Activated T-helper 17 cell treated with anti-CD3 and anti-CD28 coated beads, Interleukin-2, amount 50 U/mL, for 72 hours (primary cell): ENCODE measurements at regions not wholly inside any gene's neighbourhood (a gene's known extent, or its start where the extent isn't known, plus 50 kb on each side); places are given as distances from the start of the nearest gene placed in this dataset.

Experiments
- ATAC-seq: fragments of 150-1000 bp; cut with Tn5 transposase; replicated peaks from 2 replicates; pipeline ENCODE4 v1.10.0; 2021; ENCODE audit warnings: mild to moderate bottlenecking, moderate library complexity
- H3K27ac Mint-ChIP-seq: one replicate; pipeline ENCODE4 v1.8.0; 2022; ENCODE audit warnings: mixed read lengths
- H3K27me3 Mint-ChIP-seq: one replicate; pipeline ENCODE4 v1.8.0; 2022; ENCODE audit warnings: mixed read lengths
- H3K36me3 Mint-ChIP-seq: one replicate; pipeline ENCODE4 v1.8.0; 2022; ENCODE audit warnings: low read depth, mild to moderate bottlenecking, mixed read lengths
- H3K4me1 Mint-ChIP-seq: one replicate; pipeline ENCODE4 v1.8.0; 2022; ENCODE audit warnings: mixed read lengths
- H3K4me3 Mint-ChIP-seq: one replicate; pipeline ENCODE4 v1.8.0; 2022; ENCODE audit warnings: mild to moderate bottlenecking, mixed read lengths
- H3K9me3 Mint-ChIP-seq: one replicate; pipeline ENCODE4 v1.8.0; 2022; ENCODE audit warnings: mixed read lengths

- Mint-ChIP-seq H3K27me3 (no peaks in the 10 kb centered on the region), H3K36me3 (no peaks in the 10 kb centered on the region), H3K9me3 (peaks cover 4% of the 10 kb centered on the region), H3K27ac (no peak overlapping the region), H3K4me1 (no peaks in the 10 kb centered on the region), H3K4me3 (no peak overlapping the region)
- ATAC-seq = no peak
Observed at GRCh38 chr18:25594351-25594750, 242.4 kb upstream of the ZNF521 start.

DNA sequence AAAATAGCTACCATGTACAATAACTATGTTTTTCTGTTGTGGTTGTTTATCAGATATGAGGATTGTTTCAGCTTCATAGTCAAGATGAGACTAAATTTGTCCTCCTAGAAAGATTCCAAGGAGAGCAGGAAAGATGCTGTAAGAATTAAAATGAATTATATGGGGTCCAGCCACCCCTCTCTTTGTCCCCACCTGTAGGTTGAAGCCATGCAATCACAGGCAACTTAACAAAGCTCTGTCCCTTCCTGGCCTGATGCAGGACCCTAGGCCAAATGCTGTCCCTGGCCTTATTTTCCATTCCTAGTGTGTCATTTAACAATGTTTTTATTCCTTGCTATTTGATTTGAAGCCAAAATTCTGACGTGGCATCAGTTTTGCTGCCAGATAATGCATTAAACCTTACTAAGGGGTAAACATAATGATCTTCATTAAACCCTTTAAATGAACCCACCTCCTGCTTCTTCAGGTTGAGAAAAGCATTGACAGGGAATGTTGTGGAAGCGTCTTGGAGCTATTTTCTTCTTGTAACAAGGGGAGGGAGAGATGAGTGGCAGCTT lies 240.9 kb upstream of the ZNF521 start:
- peaks cover 4% of the 10 kb centered on the region for H3K9me3 Mint-ChIP-seq
- no peaks in the 10 kb centered on the region for H3K27me3 Mint-ChIP-seq
- H3K4me1 Mint-ChIP-seq = no peaks in the 10 kb centered on the region
- ATAC-seq = no peak
- H3K4me3 Mint-ChIP-seq = no peak overlapping the region
- no peaks in the 10 kb centered on the region for H3K36me3 Mint-ChIP-seq
- no peak overlapping the region for H3K27ac Mint-ChIP-seq

- no peak for ATAC-seq
- no peaks in the 10 kb centered on the region for H3K27me3 Mint-ChIP-seq
- no peaks in the 10 kb centered on the region for H3K4me1 Mint-ChIP-seq
- H3K4me3 Mint-ChIP-seq = no peak overlapping the region
- peaks cover 9% of the 10 kb centered on the region for H3K9me3 Mint-ChIP-seq
- H3K36me3 Mint-ChIP-seq = no peaks in the 10 kb centered on the region
- H3K27ac Mint-ChIP-seq = no peak overlapping the region
Observed at GRCh38 chr18:25590456-25590855, 238.5 kb upstream of the ZNF521 start.

- H3K27ac Mint-ChIP-seq = no peak overlapping the region
- no peak overlapping the region for H3K4me3 Mint-ChIP-seq
- no peaks in the 10 kb centered on the region for H3K4me1 Mint-ChIP-seq
- H3K36me3 Mint-ChIP-seq = no peaks in the 10 kb centered on the region
- no peak for ATAC-seq
- peaks cover 16% of the 10 kb centered on the region for H3K9me3 Mint-ChIP-seq
- no peaks in the 10 kb centered on the region for H3K27me3 Mint-ChIP-seq
Observed at GRCh38 chr18:25587545-25587944, 235.6 kb upstream of the ZNF521 start.

DNA sequence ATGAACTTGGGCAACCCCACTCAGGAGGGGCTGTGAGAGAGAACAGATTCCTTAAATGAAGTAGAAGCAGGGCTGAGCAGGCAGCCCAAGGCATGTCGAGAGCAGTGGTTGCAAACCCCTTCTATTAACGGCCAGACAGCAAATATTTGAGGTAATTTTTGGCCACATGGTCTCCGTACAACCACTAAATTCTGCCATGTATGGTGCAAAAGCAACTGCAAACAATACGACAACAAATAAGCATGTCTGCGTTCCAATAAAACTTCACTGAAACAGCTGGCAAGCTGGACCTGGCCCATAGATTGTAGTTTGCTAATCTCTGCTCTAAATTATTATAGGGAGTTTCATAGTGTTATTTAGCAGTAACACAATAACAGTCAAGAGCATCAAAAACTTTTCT lies 217.0 kb upstream of the ZNF521 start:
- no peak overlapping the region for H3K27ac Mint-ChIP-seq
- H3K9me3 Mint-ChIP-seq = peaks cover 3% of the 10 kb centered on the region
- no peak overlapping the region for H3K4me3 Mint-ChIP-seq
- no peaks in the 10 kb centered on the region for H3K4me1 Mint-ChIP-seq
- H3K36me3 Mint-ChIP-seq = no peaks in the 10 kb centered on the region
- H3K27me3 Mint-ChIP-seq = no peaks in the 10 kb centered on the region
- ATAC-seq = no peak

GRCh38 chr18:25563816-25564683 lies 212.1 kb upstream of the ZNF521 start:
- Mint-ChIP-seq H3K4me1 (no peaks in the 10 kb centered on the region), H3K27ac (no peak overlapping the region), H3K27me3 (no peaks in the 10 kb centered on the region), H3K36me3 (no peaks in the 10 kb centered on the region), H3K9me3 (peaks cover 3% of the 10 kb centered on the region), H3K4me3 (no peak overlapping the region)
- ATAC-seq = no peak

DNA sequence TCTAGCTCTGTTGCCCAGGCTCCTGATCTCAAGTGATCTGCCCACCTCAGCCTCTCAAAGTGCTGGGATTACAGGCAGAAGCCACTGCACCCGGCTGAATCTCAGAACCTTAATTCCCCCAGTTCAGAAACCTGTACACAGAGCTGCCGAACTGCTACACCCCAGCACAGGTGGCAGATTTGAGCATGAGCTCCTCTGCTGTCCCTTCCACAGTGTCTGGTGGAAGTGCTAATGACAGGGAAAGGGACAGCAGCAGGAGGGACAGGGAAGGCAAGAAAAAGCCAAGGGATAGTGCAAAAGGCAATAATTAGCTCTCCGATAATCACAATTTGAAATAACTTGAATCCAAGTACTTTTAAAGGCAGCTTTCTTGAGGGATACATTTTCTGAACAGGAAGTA lies 211.4 kb upstream of the ZNF521 start:
- H3K4me1 Mint-ChIP-seq = no peaks in the 10 kb centered on the region
- ATAC-seq = no peak

GRCh38 chr18:25561918-25562317 lies 210.0 kb upstream of the ZNF521 start:
- ATAC-seq = no peak
- H3K36me3 Mint-ChIP-seq = no peaks in the 10 kb centered on the region
- H3K4me3 Mint-ChIP-seq = no peak overlapping the region
- no peaks in the 10 kb centered on the region for H3K4me1 Mint-ChIP-seq
- H3K27ac Mint-ChIP-seq = no peak overlapping the region
- peaks cover 3% of the 10 kb centered on the region for H3K9me3 Mint-ChIP-seq
- no peaks in the 10 kb centered on the region for H3K27me3 Mint-ChIP-seq

More for the DNA sequence above, 211.4 kb upstream of the ZNF521 start:
- H3K36me3 Mint-ChIP-seq = no peaks in the 10 kb centered on the region
- peaks cover 3% of the 10 kb centered on the region for H3K9me3 Mint-ChIP-seq
- no peak overlapping the region for H3K27ac Mint-ChIP-seq
- H3K4me3 Mint-ChIP-seq = no peak overlapping the region
- H3K27me3 Mint-ChIP-seq = no peaks in the 10 kb centered on the region

- no peaks in the 10 kb centered on the region for H3K9me3 Mint-ChIP-seq
- H3K36me3 Mint-ChIP-seq = no peaks in the 10 kb centered on the region
- no peak overlapping the region for H3K4me3 Mint-ChIP-seq
- ATAC-seq = no peak
- H3K27me3 Mint-ChIP-seq = no peaks in the 10 kb centered on the region
- H3K27ac Mint-ChIP-seq = no peak overlapping the region
- no peaks in the 10 kb centered on the region for H3K4me1 Mint-ChIP-seq
Observed at GRCh38 chr18:25560369-25560768, 208.4 kb upstream of the ZNF521 start.

GRCh38 chr18:25557011-25557410 lies 205.0 kb upstream of the ZNF521 start:
- Mint-ChIP-seq H3K4me3 (no peak overlapping the region), H3K36me3 (no peaks in the 10 kb centered on the region), H3K9me3 (peaks cover 4% of the 10 kb centered on the region), H3K27ac (no peak overlapping the region), H3K4me1 (no peaks in the 10 kb centered on the region), H3K27me3 (no peaks in the 10 kb centered on the region)
- no peak for ATAC-seq

DNA sequence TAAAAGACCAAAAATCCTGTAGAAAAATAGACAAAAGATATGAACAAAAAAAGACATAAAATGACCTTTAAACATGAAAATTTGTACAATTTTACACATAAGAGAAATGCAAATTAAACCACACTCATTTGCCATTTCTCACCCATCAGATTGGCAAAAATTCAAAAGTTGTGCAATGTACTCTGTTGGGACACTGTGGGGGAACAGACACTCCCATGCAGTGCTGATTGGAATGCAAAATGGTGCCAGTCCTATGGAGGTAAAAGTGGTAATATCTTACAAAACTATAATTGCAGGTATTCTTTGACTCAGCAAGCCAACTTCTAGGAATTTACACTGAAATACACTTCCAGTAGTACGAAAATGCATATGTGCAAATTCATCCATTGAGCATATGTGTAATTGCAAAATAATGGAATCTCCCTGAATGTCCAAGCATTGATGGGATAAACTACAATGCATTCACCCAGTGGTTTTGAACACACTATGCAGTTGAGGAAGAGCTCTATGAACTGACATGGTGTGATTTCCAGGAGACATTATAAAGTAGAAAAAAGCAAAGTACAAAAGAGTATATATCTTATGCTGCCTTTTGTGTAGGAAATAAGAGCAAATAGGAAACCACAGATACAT lies 201.8 kb upstream of the ZNF521 start:
- no peaks in the 10 kb centered on the region for H3K36me3 Mint-ChIP-seq
- H3K27ac Mint-ChIP-seq = no peak overlapping the region
- no peaks in the 10 kb centered on the region for H3K27me3 Mint-ChIP-seq
- no peak overlapping the region for H3K4me3 Mint-ChIP-seq
- ATAC-seq = no peak
- H3K9me3 Mint-ChIP-seq = peaks cover 4% of the 10 kb centered on the region
- no peaks in the 10 kb centered on the region for H3K4me1 Mint-ChIP-seq

- Mint-ChIP-seq H3K4me3 (no peak overlapping the region), H3K4me1 (no peaks in the 10 kb centered on the region), H3K27me3 (no peaks in the 10 kb centered on the region), H3K36me3 (no peaks in the 10 kb centered on the region), H3K27ac (no peak overlapping the region), H3K9me3 (peaks cover 5% of the 10 kb centered on the region)
- ATAC-seq = no peak
Observed at GRCh38 chr18:25544546-25545287, 192.8 kb upstream of the ZNF521 start.

GRCh38 chr18:25538175-25538922 lies 186.4 kb upstream of the ZNF521 start:
- Mint-ChIP-seq H3K27ac (no peak overlapping the region), H3K4me3 (no peak overlapping the region), H3K4me1 (no peaks in the 10 kb centered on the region), H3K27me3 (no peaks in the 10 kb centered on the region), H3K36me3 (no peaks in the 10 kb centered on the region), H3K9me3 (no peaks in the 10 kb centered on the region)
- no peak for ATAC-seq

GRCh38 chr18:25535495-25535894 lies 183.5 kb upstream of the ZNF521 start:
- Mint-ChIP-seq H3K4me1 (no peaks in the 10 kb centered on the region), H3K27ac (no peak overlapping the region), H3K4me3 (no peak overlapping the region), H3K9me3 (peaks cover 4% of the 10 kb centered on the region), H3K36me3 (no peaks in the 10 kb centered on the region), H3K27me3 (no peaks in the 10 kb centered on the region)
- no peak for ATAC-seq
